ENCODE measurements at regions not wholly inside any gene's neighbourhood (a gene's known extent, or its start where the extent isn't known, plus 50 kb on each side); places are given as distances from the start of the nearest gene placed in this dataset.

DNA sequence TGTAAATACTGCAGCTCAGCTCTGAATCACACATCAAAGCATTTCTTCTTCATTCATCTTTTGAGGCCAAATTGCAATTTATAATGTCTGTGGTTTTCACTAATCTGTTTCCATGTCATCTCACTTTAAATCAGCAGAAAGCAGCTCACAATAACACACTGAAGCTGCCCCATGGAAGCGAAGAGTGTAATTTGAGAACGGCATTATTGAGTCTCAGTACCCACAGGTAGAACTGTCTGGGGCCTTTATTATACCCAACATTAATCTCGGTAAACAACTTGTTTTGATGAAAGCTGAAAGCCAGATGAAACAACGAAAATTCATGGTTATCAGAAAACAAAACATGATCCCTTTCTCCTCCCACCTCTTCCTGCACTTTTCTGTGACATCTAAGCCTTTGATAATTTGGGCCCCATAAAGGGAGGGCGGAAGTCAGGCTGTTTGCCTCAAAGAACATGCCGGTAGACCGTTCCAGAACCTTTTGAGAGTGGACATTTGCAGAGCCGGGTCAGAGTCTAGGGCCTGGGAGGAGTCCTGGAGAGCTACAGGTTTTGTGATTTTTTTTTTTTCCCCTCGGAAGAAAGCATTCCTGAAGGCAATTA, 68.2 kb upstream of the SESN3 start:
- TF ChIP-seq, protein P1, sequence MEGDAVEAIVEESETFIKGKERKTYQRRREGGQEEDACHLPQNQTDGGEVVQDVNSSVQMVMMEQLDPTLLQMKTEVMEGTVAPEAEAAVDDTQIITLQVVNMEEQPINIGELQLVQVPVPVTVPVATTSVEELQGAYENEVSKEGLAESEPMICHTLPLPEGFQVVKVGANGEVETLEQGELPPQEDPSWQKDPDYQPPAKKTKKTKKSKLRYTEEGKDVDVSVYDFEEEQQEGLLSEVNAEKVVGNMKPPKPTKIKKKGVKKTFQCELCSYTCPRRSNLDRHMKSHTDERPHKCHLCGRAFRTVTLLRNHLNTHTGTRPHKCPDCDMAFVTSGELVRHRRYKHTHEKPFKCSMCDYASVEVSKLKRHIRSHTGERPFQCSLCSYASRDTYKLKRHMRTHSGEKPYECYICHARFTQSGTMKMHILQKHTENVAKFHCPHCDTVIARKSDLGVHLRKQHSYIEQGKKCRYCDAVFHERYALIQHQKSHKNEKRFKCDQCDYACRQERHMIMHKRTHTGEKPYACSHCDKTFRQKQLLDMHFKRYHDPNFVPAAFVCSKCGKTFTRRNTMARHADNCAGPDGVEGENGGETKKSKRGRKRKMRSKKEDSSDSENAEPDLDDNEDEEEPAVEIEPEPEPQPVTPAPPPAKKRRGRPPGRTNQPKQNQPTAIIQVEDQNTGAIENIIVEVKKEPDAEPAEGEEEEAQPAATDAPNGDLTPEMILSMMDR (IDR thresholded peaks at IDR 0.05; ENCODE audit: poor library complexity) = no peak
- no peak for TF ChIP-seq EZH2 (IDR thresholded peaks at IDR 0.05; ENCODE audit: borderline replicate concordance)
- TF ChIP-seq EZH2phosphoT487 (IDR thresholded peaks at IDR 0.05; ENCODE audit: low read depth, severe bottlenecking, unreplicated experiment) = no peak
- peak overlapping the region; percentile 24 for H2AFZ ChIP-seq
- 24% methylated on average over 9 of the region's 9 CpGs for WGBS (ENCODE audit: low lambda C conversion rate, missing lambda C conversion rate)
- no peaks in the 10 kb centered on the region for H3K9me3 ChIP-seq (ENCODE audit: low read depth)
- no peak for DNase-seq (ENCODE audit: low spot score)
- peak overlapping the region; percentile 43 for H3K4me2 ChIP-seq
- H3K4me3 ChIP-seq = no peak overlapping the region
- H4K20me1 ChIP-seq (ENCODE audit: insufficient read depth, poor library complexity, severe bottlenecking) = no peaks in the 10 kb centered on the region
- H3K9me2 ChIP-seq (replicated peaks; ENCODE audit: insufficient read depth) = no peaks in the 10 kb centered on the region
- H3K27me3 ChIP-seq = no peaks in the 10 kb centered on the region
- no peaks in the 10 kb centered on the region for H3K36me3 ChIP-seq (replicated peaks; ENCODE audit: insufficient read depth, low read depth)
- H3K79me2 ChIP-seq = no peaks in the 10 kb centered on the region
- peak overlapping the region; percentile 42 for H3K27ac ChIP-seq
- H3K4me1 ChIP-seq (ENCODE audit: insufficient read depth) = peaks cover 44% of the 10 kb centered on the region

GRCh38 chr11:95297680-95298452, 66.9 kb upstream of the SESN3 start:
- H3K9me3 ChIP-seq (ENCODE audit: low read depth) = no peaks in the 10 kb centered on the region
- no peaks in the 10 kb centered on the region for H4K20me1 ChIP-seq (ENCODE audit: insufficient read depth, poor library complexity, severe bottlenecking)
- H3K4me2 ChIP-seq = no peak overlapping the region
- H3K36me3 ChIP-seq (replicated peaks; ENCODE audit: insufficient read depth, low read depth) = no peaks in the 10 kb centered on the region
- H3K4me3 ChIP-seq = no peak overlapping the region
- peaks cover 44% of the 10 kb centered on the region for H3K4me1 ChIP-seq (ENCODE audit: insufficient read depth)
- H3K79me2 ChIP-seq = no peaks in the 10 kb centered on the region
- H3K9me2 ChIP-seq (replicated peaks; ENCODE audit: insufficient read depth) = no peaks in the 10 kb centered on the region
- H2AFZ ChIP-seq = no peak overlapping the region
- no peak for TF ChIP-seq EZH2 (IDR thresholded peaks at IDR 0.05; ENCODE audit: borderline replicate concordance)
- TF ChIP-seq, protein P1 (IDR thresholded peaks at IDR 0.05; ENCODE audit: poor library complexity) = no peak
- no peak for TF ChIP-seq EZH2phosphoT487 (IDR thresholded peaks at IDR 0.05; ENCODE audit: low read depth, severe bottlenecking, unreplicated experiment)
- no peak overlapping the region for H3K27ac ChIP-seq
- no peak for DNase-seq (ENCODE audit: low spot score)
- 89% methylated on average over 1 of the region's 1 CpG for WGBS (ENCODE audit: low lambda C conversion rate, missing lambda C conversion rate)
- H3K27me3 ChIP-seq = no peaks in the 10 kb centered on the region

DNA sequence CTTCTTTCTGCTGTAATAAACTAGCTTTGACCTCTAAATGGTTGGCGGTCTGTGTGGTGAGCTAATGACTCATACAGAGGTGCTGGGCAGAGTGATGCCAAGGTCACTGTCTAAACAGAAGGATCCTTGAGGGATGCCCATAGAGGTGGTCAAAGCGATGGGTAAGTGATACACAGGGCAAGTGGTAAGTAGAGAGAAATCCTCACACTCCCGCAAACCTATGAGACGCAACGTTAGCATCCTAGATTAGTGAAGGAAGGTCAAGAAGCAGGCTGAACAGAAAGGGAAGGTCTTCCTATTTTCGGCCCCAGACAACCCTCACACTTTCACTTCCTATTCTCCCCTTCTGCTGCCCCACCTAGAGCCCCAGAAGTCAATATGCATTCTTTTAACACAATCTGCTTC, 65.6 kb upstream of the SESN3 start:
- Histone ChIP-seq H3K9me3 (ENCODE audit: low read depth) (no peaks in the 10 kb centered on the region), H2AFZ (no peak overlapping the region), H3K4me1 (ENCODE audit: insufficient read depth) (peaks cover 44% of the 10 kb centered on the region), H3K36me3 (replicated peaks; ENCODE audit: insufficient read depth, low read depth) (no peaks in the 10 kb centered on the region), H3K79me2 (no peaks in the 10 kb centered on the region), H3K27ac (peak overlapping the region; percentile 4), H3K4me2 (no peak overlapping the region), H3K4me3 (no peak overlapping the region), H3K27me3 (no peaks in the 10 kb centered on the region), H4K20me1 (ENCODE audit: insufficient read depth, poor library complexity, severe bottlenecking) (no peaks in the 10 kb centered on the region), H3K9me2 (replicated peaks; ENCODE audit: insufficient read depth) (no peaks in the 10 kb centered on the region)
- no peak for DNase-seq (ENCODE audit: low spot score)
- 88% methylated on average over 6 of the region's 6 CpGs for WGBS (ENCODE audit: low lambda C conversion rate, missing lambda C conversion rate)
- TF ChIP-seq EZH2 (IDR thresholded peaks at IDR 0.05; ENCODE audit: borderline replicate concordance) (no peak), EZH2phosphoT487 (IDR thresholded peaks at IDR 0.05; ENCODE audit: low read depth, severe bottlenecking, unreplicated experiment) (no peak)
- TF ChIP-seq, protein P1 (IDR thresholded peaks at IDR 0.05; ENCODE audit: poor library complexity) = no peak
